NCI-H2196 treated with DMSO at 0.1 percent for 48 hours (cell line): ENCODE measurements at regions not wholly inside any gene's neighbourhood (a gene's known extent, or its start where the extent isn't known, plus 50 kb on each side); places are given as distances from the start of the nearest gene placed in this dataset.

ENCODE experiments used
- DNase-seq: peaks from one replicate; lab custom pipeline; 2025; ENCODE audit not compliant: unreplicated experiment; lab: John Stamatoyannopoulos, UW

DNA sequence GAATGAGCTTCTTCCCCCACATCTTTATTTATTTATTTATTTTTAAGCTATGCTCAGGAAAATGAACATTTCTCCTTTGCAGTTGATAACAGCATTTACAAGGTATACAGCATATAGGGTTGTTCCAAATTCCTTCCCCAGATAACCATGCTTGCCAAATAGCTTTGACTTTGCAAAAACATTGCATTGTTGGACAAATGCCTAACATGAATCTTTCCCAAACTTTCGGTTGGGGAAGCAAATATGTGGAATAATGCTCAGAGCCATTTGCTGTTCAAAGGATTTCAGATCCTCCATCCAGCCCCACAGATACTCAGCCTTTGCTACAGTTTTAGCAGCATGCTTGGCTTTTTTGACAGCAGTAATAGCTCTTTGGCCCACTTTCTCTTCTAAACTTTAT lies 127.2 kb upstream of the AGA start:
- no peak for DNase-seq

GRCh38 chr4:177573507-177573906 lies 131.3 kb upstream of the AGA start:
- DNase-seq, result no peak

DNA sequence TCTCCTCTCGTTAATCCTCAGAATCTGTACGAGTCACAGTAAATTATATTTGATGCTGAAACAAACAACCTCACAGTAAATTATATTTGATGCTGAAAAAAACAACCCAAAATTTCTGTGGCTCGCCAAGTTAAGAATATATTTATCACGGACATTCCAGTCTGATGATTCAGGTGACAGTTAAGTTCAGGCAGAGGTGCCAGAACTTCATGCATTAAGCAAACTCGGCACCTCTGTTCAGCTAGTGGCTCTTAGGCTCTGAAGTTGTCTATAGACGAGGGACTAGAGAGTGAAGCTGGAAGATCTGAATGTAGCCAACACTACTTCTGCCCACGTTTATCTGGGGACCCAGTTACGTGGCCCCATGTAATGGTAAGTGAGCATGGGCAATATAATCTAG lies 132.2 kb upstream of the AGA start:
- no peak for DNase-seq

DNA sequence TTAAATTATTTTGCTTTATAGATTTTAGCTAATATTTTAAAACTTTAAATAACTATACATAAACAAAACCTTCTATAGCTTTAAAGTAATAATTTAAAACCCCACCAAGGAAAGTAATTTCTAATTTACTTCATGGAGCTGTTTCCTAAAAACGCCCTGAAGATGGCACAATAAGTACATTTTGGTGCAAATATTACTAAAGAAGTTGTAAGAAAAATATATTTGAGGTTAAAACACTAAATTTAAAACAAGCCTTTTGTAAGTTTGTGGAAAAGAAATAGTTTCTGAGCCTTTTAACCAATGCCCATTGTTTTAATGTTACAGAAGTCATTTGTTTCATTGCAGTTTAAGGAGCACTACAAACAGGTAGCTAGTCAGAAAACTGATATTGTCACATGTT lies 137.4 kb upstream of the AGA start:
- no peak for DNase-seq

- DNase-seq, result no peak
Observed at GRCh38 chr4:177582992-177583391, 140.8 kb upstream of the AGA start.

DNA sequence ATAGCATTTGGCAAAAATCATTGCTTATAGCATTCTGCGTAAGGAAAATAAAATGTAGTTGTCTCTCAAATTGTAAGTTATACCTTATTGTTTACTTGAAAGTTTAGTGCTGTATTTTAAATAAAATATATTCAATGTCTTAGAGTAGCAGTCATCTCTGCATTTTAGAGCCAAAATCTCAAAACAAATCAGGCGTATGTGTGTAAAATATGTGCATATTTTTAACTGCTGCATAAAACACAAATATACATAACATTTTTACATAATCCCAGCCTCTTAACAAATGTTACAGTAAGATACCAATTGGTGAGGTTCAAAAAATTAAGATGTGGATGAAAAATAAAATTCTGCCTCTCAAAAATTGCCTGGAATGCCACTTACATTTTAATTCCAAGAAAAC lies 145.8 kb upstream of the AGA start:
- no peak for DNase-seq

- DNase-seq, result no peak
Observed at GRCh38 chr4:177595386-177595785, 153.1 kb upstream of the AGA start.

DNA sequence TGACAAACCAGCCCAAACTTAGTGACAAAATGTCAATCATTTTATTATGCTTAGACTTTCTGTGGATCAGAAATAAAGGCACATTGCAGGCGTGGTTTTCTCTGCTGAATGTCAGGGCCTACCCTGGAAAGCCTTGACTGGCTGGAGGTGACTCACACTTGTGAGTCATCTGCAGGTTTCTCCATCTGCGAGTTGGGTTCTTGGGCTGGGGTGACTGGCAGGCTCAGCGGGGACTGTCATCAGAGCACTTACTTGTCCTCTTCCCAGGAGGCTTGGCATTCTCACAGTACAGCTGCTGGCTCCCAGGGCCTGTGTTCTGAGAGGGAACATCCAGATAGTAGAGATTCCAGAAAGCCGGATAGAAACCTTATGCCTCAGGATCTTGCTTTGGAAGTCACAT lies 153.8 kb upstream of the AGA start:
- DNase-seq, result no peak

- no peak for DNase-seq
Observed at GRCh38 chr4:177596991-177597390, 154.8 kb upstream of the AGA start.

DNA sequence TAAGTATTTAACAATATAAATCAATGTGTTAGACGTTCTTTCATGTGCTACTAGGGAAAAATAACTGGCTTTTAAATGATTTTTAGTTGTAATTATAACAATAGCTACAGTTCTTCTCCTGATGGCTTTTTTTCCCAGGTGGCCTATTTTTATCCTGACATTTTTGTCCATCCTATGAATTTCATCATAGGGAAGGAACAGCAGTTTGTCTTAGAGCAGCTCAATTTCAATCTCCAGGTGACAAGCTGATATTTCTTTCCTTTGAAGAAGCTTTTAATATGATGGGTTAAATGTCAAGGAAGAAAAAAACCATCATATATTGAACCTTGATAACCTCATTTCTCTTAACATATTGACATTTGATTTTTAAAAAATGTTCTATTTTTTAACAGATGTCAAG lies 163.0 kb upstream of the AGA start:
- DNase-seq, result no peak

DNA sequence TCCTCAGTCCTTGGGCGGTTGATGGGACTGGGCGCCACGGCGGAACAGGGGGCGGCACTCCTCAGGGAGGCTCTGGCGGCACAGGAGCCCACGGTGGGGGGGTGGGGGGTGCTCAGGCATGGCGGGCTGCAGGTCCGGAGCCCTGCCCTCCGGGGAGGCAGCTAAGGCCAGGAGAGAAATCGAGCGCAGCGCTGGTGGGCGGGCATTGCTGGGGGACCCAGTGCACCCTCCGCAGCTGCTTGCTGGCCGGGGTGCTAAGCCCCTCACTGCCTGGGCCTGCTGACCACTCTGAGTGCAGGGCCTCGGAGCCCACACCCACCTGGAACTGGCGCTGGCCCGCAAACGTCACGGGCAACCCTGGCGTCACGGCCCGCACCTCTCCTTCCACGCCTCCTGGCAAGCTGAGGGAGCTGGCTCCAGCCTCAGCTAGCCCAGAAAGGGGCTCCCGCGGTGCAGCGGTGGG lies 164.9 kb upstream of the AGA start:
- DNase-seq, result no peak

DNA sequence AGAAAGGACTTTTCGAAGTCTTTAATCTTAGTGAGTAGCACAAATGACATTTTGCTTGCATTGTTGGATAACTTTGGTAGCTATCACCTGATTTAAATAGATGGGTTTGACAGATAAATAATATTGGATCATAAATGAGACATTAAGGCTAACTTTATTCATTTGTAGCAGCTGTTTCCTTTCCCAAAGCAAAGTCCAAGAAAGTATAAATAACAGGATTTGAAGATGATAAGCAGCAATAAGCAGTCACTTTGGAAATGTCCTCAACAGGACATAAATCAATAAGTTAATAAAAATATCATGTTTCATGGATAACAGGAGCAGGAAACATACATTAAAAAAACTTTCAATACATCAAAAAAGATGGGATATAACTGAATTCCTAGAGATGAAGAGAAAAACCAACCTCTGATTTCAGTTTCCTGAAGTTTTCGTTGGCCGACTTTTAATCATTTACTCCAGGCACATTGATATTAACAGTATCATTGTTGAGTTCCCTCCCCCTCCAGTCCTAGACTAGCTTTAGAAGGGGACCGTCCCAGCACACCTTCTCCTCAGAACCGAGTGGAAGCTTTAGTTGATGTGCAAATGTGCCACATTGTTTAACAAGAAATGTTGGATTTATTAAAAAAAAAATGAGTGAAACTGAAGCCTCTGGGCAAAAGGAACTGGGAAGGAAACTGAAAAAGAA lies 169.9 kb upstream of the AGA start:
- DNase-seq, result no peak

GRCh38 chr4:177612684-177613083 lies 170.4 kb upstream of the AGA start:
- no peak for DNase-seq

- DNase-seq, result no peak
Observed at GRCh38 chr4:177632481-177632880, 190.2 kb upstream of the AGA start.

- no peak for DNase-seq
Observed at GRCh38 chr4:177638871-177639270, 196.6 kb upstream of the AGA start.

DNA sequence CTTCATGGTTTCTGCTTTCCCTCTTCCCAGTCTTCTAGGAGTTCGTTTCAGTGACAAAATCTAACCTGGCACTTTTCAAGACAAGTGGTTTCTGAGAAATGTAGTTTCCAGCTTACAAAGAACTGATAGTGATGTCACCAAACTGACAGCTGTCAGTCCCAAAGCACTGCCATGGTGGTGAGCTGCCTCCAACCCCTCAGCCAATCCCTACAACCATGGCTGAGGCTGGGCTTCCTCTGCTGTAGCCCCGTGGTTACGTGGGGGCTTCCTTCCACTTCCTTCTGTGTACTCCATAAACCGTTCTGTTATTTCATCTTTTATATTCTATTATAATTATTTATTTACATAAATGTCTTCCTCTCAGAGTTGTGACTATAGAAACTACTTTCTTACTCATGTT lies 198.6 kb upstream of the AGA start:
- DNase-seq, result no peak

DNA sequence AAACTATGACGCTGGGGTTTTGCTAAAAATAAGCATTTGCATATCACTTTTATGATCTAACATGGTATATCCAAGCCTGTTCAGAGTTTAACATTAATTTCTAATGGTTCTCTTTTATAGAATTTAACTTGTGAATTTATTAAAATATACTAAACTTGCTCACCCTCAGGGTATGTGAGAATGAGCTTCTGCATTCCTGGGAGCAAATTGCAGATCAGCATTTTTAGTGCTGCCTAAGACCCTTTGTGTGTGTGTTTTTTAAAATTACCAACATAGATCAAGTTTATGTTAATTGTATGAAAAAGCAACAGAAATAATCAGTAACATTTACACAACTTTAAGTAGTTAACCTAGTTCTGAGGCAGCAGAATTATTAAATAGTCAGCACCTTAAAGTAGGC lies 218.0 kb upstream of the AGA start:
- no peak for DNase-seq

DNA sequence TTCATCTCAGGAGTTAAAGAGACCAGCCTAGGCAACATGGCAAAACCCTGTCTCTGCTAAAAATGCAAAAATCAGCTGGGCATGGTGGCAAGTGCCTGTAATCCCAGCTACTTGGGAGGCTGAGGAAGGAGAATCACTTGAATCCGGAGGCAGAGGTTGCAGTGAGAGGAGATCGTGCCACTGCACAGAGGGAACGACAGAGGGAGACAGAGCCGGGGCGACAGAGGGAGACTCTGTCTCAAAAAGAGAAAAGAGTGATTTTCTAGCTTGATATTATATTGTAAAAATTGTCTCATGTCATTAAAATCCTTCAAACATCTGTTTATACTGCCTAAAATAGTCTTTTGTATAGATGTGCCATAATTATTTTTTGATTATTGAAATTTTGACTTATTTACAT lies 225.4 kb upstream of the AGA start:
- DNase-seq, result no peak

- DNase-seq, result no peak
Observed at GRCh38 chr4:177671387-177671786, 229.2 kb upstream of the AGA start.

DNA sequence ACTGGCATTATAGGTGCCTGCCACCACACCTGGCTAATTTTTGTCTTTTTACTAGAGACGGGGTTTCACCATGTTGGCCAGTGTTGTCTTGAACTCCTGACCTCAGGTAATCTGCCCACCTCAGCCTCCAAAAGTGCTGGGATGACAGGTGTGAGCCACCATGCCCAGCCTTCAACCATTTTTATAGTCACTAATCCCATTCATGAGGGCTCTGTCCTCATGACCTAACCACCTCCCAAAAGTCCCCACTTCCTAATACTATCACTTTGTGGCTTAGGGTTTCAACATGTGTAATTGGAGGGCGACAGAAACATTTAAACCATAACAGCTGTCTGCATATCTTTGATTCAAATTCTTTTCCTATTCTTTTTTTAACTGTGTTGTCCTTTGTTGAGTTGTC lies 229.6 kb upstream of the AGA start:
- no peak for DNase-seq

DNA sequence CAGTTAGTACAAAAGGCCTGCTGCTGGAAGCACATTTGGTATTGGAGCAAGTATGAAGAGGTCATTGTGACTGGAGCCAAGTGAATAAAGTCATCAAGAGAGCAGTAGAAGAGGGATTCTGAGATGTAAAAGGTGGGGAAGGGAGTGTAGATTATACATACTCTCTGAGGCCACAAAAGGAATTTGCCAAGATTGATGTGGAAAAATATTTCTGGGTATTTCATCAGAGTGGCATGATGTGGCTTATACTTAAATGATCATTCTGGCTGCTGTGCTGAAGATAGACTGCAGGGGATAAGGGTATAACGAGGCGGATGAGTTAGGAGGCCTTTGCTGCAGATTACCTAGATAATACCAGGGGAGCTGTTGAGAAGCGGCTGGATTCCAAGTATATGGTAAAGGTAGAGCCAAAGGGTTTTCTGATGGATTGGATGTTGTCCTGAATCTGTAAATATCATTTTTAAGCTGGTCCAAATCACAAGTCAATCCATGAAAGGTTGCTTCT lies 231.8 kb upstream of the AGA start:
- DNase-seq, result no peak

DNA sequence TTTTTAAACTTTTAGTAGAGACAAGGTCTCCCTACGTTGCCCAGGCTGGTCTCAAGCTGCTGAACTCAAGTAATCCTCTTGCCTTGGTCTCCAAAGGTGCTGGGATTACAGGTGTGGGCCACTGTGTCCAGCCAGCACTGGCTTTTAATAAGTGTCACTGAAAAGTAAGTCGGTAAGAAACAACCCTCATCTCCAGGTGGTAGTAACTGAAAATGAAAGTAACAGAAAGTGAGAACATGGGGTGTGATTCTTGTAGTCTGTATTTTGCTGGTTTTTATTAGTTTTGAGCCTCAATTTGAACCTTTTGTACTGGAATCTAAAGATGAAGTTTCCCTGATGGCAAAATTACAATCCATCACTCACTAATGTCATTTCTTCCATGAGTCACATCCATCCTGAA lies 238.1 kb upstream of the AGA start:
- DNase-seq, result no peak

DNA sequence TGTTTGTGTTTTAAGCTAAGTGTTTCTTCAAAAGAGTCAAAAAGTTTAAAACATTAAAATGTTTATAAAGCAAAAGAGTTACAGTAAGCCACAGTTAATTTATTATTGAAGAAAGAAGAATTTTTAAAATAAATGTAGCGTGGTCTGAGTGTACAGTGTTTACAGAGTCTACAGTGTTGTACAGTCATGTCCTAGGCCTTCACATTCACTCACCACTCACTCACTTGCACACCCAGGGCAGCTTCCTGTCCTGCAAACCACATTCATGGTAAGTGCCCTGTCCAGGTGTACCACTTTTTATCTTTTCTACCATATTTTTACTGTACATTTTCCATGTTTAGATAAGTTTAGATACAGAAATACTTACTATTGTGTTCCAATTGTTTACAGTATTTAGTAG lies 239.7 kb upstream of the AGA start:
- DNase-seq, result no peak
